ENCODE measurements at regions not wholly inside any gene's neighbourhood (a gene's known extent, or its start where the extent isn't known, plus 50 kb on each side); places are given as distances from the start of the nearest gene placed in this dataset.

GRCh38 chr9:121589986-121590385 lies 61.4 kb upstream of the DAB2IP start:
- Histone ChIP-seq H3K9me3 (no peaks in the 10 kb centered on the region; the same call in 2 of the 3 replicates), H3K4me2 (no peak overlapping the region), H3K4me1 (no peaks in the 10 kb centered on the region), H3K27ac (no peak overlapping the region), H3K4me3 (no peak overlapping the region)
- CTCF ChIA-PET = interaction anchor here (0.5 to 2.2 kb wide), 3 partner anchors 19 to 134 kb away, joined by 3 to 5 read pairs (median 3); no protein-coding TSS in a partner anchor
- DNase-seq (ENCODE audit: low read depth in 1 of 2, low spot score in 1 of 2) (no peak), ATAC-seq (no peak; a peak in 1 of 6 replicates), FAIRE-seq (no peak)
- WGBS (ENCODE audit: missing lambda C conversion rate) = 66% methylated on average over 5 of the region's 5 CpGs
- TF ChIP-seq HMGXB4 (CRISPR knock-in tag; IDR thresholded peaks at IDR 0.05; ENCODE audit: borderline replicate concordance) = no peak
- no peak for TF ChIP-seq NR3C1 (IDR thresholded peaks at IDR 0.05)
- no peak for TF ChIP-seq SREBF2 (IDR thresholded peaks at IDR 0.05)
- TF ChIP-seq MAX (IDR thresholded peaks at IDR 0.05) = no peak
- TF ChIP-seq KDM1A (IDR thresholded peaks at IDR 0.05; ENCODE audit: low read depth) = no peak
- no peak for TF ChIP-seq RNF2 (IDR thresholded peaks at IDR 0.05; ENCODE audit: borderline replicate concordance, low read depth)
- POLR2A ChIA-PET = no interaction called here

GRCh38 chr9:121592265-121592664 lies 59.2 kb upstream of the DAB2IP start:
- H3K4me2 ChIP-seq = no peak overlapping the region
- no peak overlapping the region for H3K27ac ChIP-seq
- H3K4me1 ChIP-seq = no peaks in the 10 kb centered on the region
- FAIRE-seq = no peak
- no peak for DNase-seq (ENCODE audit: low read depth in 1 of 2, low spot score in 1 of 2)
- WGBS (ENCODE audit: missing lambda C conversion rate) = 46% methylated on average over 2 of the region's 2 CpGs
- no peak for TF ChIP-seq ELK1 (IDR thresholded peaks at IDR 0.05; ENCODE audit: low read depth, low read length)
- TF ChIP-seq GATA3 (IDR thresholded peaks at IDR 0.05; ENCODE audit: borderline replicate concordance) = no peak
- TF ChIP-seq KDM5A (IDR thresholded peaks at IDR 0.05) = no peak
- no peak for TF ChIP-seq POLR2A (IDR thresholded peaks at IDR 0.05; ENCODE audit: low read length)
- no peak for TF ChIP-seq CTCF (IDR thresholded peaks at IDR 0.05)
- no peak for TF ChIP-seq PHF8 (IDR thresholded peaks at IDR 0.05; ENCODE audit: borderline replicate concordance, low read depth)
- TF ChIP-seq RNF2 (IDR thresholded peaks at IDR 0.05; ENCODE audit: borderline replicate concordance, low read depth) = no peak
- no peak for TF ChIP-seq TP53 (CRISPR knock-in tag; IDR thresholded peaks at IDR 0.05)
- TF ChIP-seq ZC3H11A (IDR thresholded peaks at IDR 0.05) = no peak
- TF ChIP-seq TFCP2L1 (CRISPR knock-in tag; IDR thresholded peaks at IDR 0.05) = no peak
- TF ChIP-seq NPAS2 (CRISPR knock-in tag; IDR thresholded peaks at IDR 0.05; ENCODE audit: borderline replicate concordance) = no peak
- no peak for TF ChIP-seq JUN (IDR thresholded peaks at IDR 0.05)
- TF ChIP-seq ESRRA (IDR thresholded peaks at IDR 0.05; ENCODE audit: borderline replicate concordance, low read length) = no peak
- no peak for TF ChIP-seq MAZ (IDR thresholded peaks at IDR 0.05; ENCODE audit: borderline replicate concordance, low read depth, low read length)
- TF ChIP-seq EHMT2 (IDR thresholded peaks at IDR 0.05; ENCODE audit: low read depth) = no peak
- no peak for TF ChIP-seq FOXS1 (CRISPR knock-in tag; IDR thresholded peaks at IDR 0.05)
- no peak for TF ChIP-seq HMGXB4 (CRISPR knock-in tag; IDR thresholded peaks at IDR 0.05; ENCODE audit: borderline replicate concordance)
- TF ChIP-seq REST (IDR thresholded peaks at IDR 0.05) = no peak
- no peak overlapping the region for H3K4me3 ChIP-seq
- POLR2A ChIA-PET = no interaction called here
- ATAC-seq = no peak
- no peaks in the 10 kb centered on the region; the same call in 2 of the 3 replicates for H3K9me3 ChIP-seq
- CTCF ChIA-PET = interaction anchor here (1.4 kb wide), 1 partner anchor 46 kb away, joined by 5 read pairs; no protein-coding TSS in a partner anchor
